ENCODE measurements at regions not wholly inside any gene's neighbourhood (a gene's known extent, or its start where the extent isn't known, plus 50 kb on each side); places are given as distances from the start of the nearest gene placed in this dataset.
"Not testable (repeated sequence)": the region's sequence is repeated elsewhere in the genome, so short reads cannot be mapped to it uniquely, and the experiment has no call there.

- no peak for DNase-seq (ENCODE audit: low read depth in 1 of 2, low spot score in 1 of 2)
Measured at GRCh38 chr4:145298885-145299284, 118.5 kb upstream of the OTUD4 start.

GRCh38 chr4:145297556-145297955 lies 117.2 kb upstream of the OTUD4 start:
- DNase-seq (ENCODE audit: low read depth in 1 of 2, low spot score in 1 of 2): no peak

GRCh38 chr4:145295547-145295946 lies 115.2 kb upstream of the OTUD4 start:
- no peak for DNase-seq (ENCODE audit: low read depth in 1 of 2, low spot score in 1 of 2)

- DNase-seq (ENCODE audit: low read depth in 1 of 2, low spot score in 1 of 2): no peak
Measured at GRCh38 chr4:145295122-145295521, 114.7 kb upstream of the OTUD4 start.

GRCh38 chr4:145293658-145294057 lies 113.3 kb upstream of the OTUD4 start:
- no peak for DNase-seq (ENCODE audit: low read depth in 1 of 2, low spot score in 1 of 2)

- DNase-seq (ENCODE audit: low read depth in 1 of 2, low spot score in 1 of 2): no peak
Measured at GRCh38 chr4:145290955-145291354, 110.6 kb upstream of the OTUD4 start.

- DNase-seq (ENCODE audit: low read depth in 1 of 2, low spot score in 1 of 2): no peak
Measured at GRCh38 chr4:145289403-145290076, 109.2 kb upstream of the OTUD4 start.

GRCh38 chr4:145287351-145287750 lies 107.0 kb upstream of the OTUD4 start:
- DNase-seq (ENCODE audit: low read depth in 1 of 2, low spot score in 1 of 2): no peak

- no peak for DNase-seq (ENCODE audit: low read depth in 1 of 2, low spot score in 1 of 2)
Measured at GRCh38 chr4:145285928-145286327, 105.5 kb upstream of the OTUD4 start.

- DNase-seq (ENCODE audit: low read depth in 1 of 2, low spot score in 1 of 2): no peak
Measured at GRCh38 chr4:145283909-145284308, 103.5 kb upstream of the OTUD4 start.

- no peak for DNase-seq (ENCODE audit: low read depth in 1 of 2, low spot score in 1 of 2)
Measured at GRCh38 chr4:145281951-145282350, 101.6 kb upstream of the OTUD4 start.

- no peak for DNase-seq (ENCODE audit: low read depth in 1 of 2, low spot score in 1 of 2)
Measured at GRCh38 chr4:145281224-145281623, 100.8 kb upstream of the OTUD4 start.

- DNase-seq (ENCODE audit: low read depth in 1 of 2, low spot score in 1 of 2): no peak
Measured at GRCh38 chr4:145280541-145280940, 100.2 kb upstream of the OTUD4 start.

- DNase-seq (ENCODE audit: low read depth in 1 of 2, low spot score in 1 of 2): no peak
Measured at GRCh38 chr4:145279122-145279960, 99.0 kb upstream of the OTUD4 start.

GRCh38 chr4:145278341-145279121 lies 98.1 kb upstream of the OTUD4 start:
- DNase-seq (ENCODE audit: low read depth in 1 of 2, low spot score in 1 of 2): no peak

GRCh38 chr4:145277011-145277410 lies 96.6 kb upstream of the OTUD4 start:
- DNase-seq (ENCODE audit: low read depth in 1 of 2, low spot score in 1 of 2): no peak

- DNase-seq (ENCODE audit: low read depth in 1 of 2, low spot score in 1 of 2): no peak
Measured at GRCh38 chr4:145276050-145276449, 95.7 kb upstream of the OTUD4 start.

GRCh38 chr4:145271194-145271593 lies 90.8 kb upstream of the OTUD4 start:
- DNase-seq (ENCODE audit: low read depth in 1 of 2, low spot score in 1 of 2): no peak

GRCh38 chr4:145266881-145267280 lies 86.5 kb upstream of the OTUD4 start:
- no peak for DNase-seq (ENCODE audit: low read depth in 1 of 2, low spot score in 1 of 2)

- DNase-seq (ENCODE audit: low read depth in 1 of 2, low spot score in 1 of 2): no peak
Measured at GRCh38 chr4:145260091-145260490, 79.7 kb upstream of the OTUD4 start.

GRCh38 chr4:145255311-145255710 lies 74.9 kb upstream of the OTUD4 start:
- not testable (repeated sequence) for DNase-seq (ENCODE audit: low read depth in 1 of 2, low spot score in 1 of 2)

GRCh38 chr4:145252190-145252589 lies 71.8 kb upstream of the OTUD4 start:
- no peak for DNase-seq (ENCODE audit: low read depth in 1 of 2, low spot score in 1 of 2)

Measured in activated T-helper 1 cell treated with anti-CD3 and anti-CD28 coated beads, Interleukin-2, amount 50 U/mL, for 16 hours (primary cell).